Loucy (cell line): ENCODE measurements at regions not wholly inside any gene's neighbourhood (a gene's known extent, or its start where the extent isn't known, plus 50 kb on each side); places are given as distances from the start of the nearest gene placed in this dataset.
"Not testable (repeated sequence)": the region's sequence is repeated elsewhere in the genome, so short reads cannot be mapped to it uniquely, and the experiment has no call there.

ENCODE experiments used
- H2AFZ ChIP-seq: fragments of 200-600 bp; sonication (generic); 2 replicates; pipeline ENCODE4 v1.6.0; 2016; ENCODE audit warnings: antibody characterized with exemption, mild to moderate bottlenecking, low read length, moderate library complexity
- H3F3A ChIP-seq: fragments of 200-600 bp; 2 replicates; pipeline ENCODE4 v1.6.0; 2016; ENCODE audit warnings: antibody characterized with exemption, low read depth, mild to moderate bottlenecking
- H3K27me3 ChIP-seq: fragments of 200-600 bp; sonication (generic); 2 replicates; pipeline ENCODE4 v1.6.1; 2014; ENCODE audit warnings: low read length, mild to moderate bottlenecking; ENCODE audit not compliant: insufficient read depth, poor library complexity, severe bottlenecking
- H3K36me3 ChIP-seq: fragments of 200-600 bp; sonication (generic); 2 replicates; pipeline ENCODE4 v1.6.1; 2016; ENCODE audit warnings: low read length; ENCODE audit not compliant: insufficient read depth
- H3K4me1 ChIP-seq: fragments of 200-600 bp; sonication (generic); 2 replicates; pipeline ENCODE4 v1.5.1; 2014; ENCODE audit warnings: low read length, mild to moderate bottlenecking; ENCODE audit not compliant: insufficient read depth, poor library complexity, severe bottlenecking
- H3K4me2 ChIP-seq: fragments of 200-600 bp; sonication (generic); 2 replicates; pipeline ENCODE4 v1.6.0; 2014; ENCODE audit warnings: antibody characterized with exemption, low read length, low read depth, mild to moderate bottlenecking; ENCODE audit not compliant: poor library complexity, severe bottlenecking
- H3K4me3 ChIP-seq: fragments of 200-600 bp; sonication (generic); 2 replicates; pipeline ENCODE4 v1.5.1; 2014; ENCODE audit warnings: low read length, mild to moderate bottlenecking, mixed read lengths; ENCODE audit not compliant: poor library complexity, severe bottlenecking
- H3K79me2 ChIP-seq: fragments of 200-600 bp; sonication (generic); 2 replicates; pipeline ENCODE4 v1.6.1; 2014; ENCODE audit warnings: low read length; ENCODE audit not compliant: insufficient read depth
- H3K9ac ChIP-seq: fragments of 200-600 bp; sonication (generic); 2 replicates; pipeline ENCODE4 v1.6.0; 2014; ENCODE audit warnings: mild to moderate bottlenecking, low read depth, low read length, moderate library complexity; ENCODE audit not compliant: poor library complexity, severe bottlenecking
- H3K9me2 ChIP-seq: fragments of 200-600 bp; sonication (generic); replicated peaks from 2 replicates; pipeline ENCODE4 v1.6.1; 2016; ENCODE audit warnings: low read depth, low read length, mixed read lengths
- H3K9me3 ChIP-seq: fragments of 200-600 bp; sonication (generic); 2 replicates; pipeline ENCODE4 v1.6.1; 2014; ENCODE audit warnings: mild to moderate bottlenecking, antibody characterized with exemption, low read length, low read depth; ENCODE audit not compliant: insufficient read depth
- H4K20me1 ChIP-seq: fragments of 200-600 bp; sonication (generic); 2 replicates; pipeline ENCODE4 v1.6.0; 2014; ENCODE audit warnings: antibody characterized with exemption, low read length, mild to moderate bottlenecking; ENCODE audit not compliant: insufficient read depth, poor library complexity, severe bottlenecking
- CTCF ChIP-seq: fragments of 200-600 bp; sonication (generic); conservative IDR thresholded peaks from 2 replicates; pipeline ENCODE4 v1.5.1; 2014; ENCODE audit warnings: mild to moderate bottlenecking, antibody characterized with exemption, low read length
- EZH2phosphoT487 ChIP-seq: fragments of 200-600 bp; IDR thresholded peaks from 2 replicates; pipeline ENCODE4 v1.6.1; 2018; ENCODE audit warnings: antibody characterized with exemption, mild to moderate bottlenecking, moderate library complexity, borderline replicate concordance

- Histone ChIP-seq H3K79me2 (no peaks in the 10 kb centered on the region), H3K4me2 (no peak overlapping the region), H3K27me3 (no peaks in the 10 kb centered on the region), H3K9ac (no peak overlapping the region), H3K9me3 (no peaks in the 10 kb centered on the region), H4K20me1 (no peaks in the 10 kb centered on the region), H3K4me1 (no peaks in the 10 kb centered on the region), H3K36me3 (no peaks in the 10 kb centered on the region), H3K9me2 (no peaks in the 10 kb centered on the region), H3K4me3 (no peak overlapping the region), H3F3A (no peaks in the 10 kb centered on the region), H2AFZ (no peak overlapping the region)
- TF ChIP-seq CTCF (no peak), EZH2phosphoT487 (no peak)
Measured at GRCh38 chr6:159541296-159541695, 151.7 kb downstream of the SOD2 start.

GRCh38 chr6:159540883-159541282, 152.2 kb downstream of the SOD2 start:
- Histone ChIP-seq H3F3A (no peaks in the 10 kb centered on the region), H3K4me3 (no peak overlapping the region), H2AFZ (no peak overlapping the region), H3K27me3 (no peaks in the 10 kb centered on the region), H3K4me1 (no peaks in the 10 kb centered on the region), H3K36me3 (no peaks in the 10 kb centered on the region), H3K9me2 (no peaks in the 10 kb centered on the region), H3K9me3 (no peaks in the 10 kb centered on the region), H3K9ac (no peak overlapping the region), H3K4me2 (no peak overlapping the region), H4K20me1 (no peaks in the 10 kb centered on the region), H3K79me2 (no peaks in the 10 kb centered on the region)
- TF ChIP-seq CTCF (no peak), EZH2phosphoT487 (no peak)

DNA sequence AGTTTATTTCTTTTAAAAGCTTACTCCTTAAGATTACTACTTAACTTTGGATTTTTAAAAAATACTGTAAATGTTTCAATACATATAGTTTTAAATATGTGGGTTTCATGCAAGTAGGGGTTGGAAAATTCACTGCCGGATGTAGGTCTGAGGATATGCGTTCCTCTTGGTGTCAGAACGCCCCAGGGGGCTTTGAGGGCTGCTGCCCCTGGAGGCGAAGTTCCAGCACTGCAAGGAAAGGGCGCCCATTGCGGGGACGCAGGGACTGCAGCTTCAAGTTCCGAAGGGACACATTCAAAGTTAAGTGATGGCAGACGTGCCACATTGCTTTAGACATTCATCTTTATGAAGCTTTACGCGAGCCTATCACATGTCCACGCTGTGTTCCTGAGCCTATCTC, 152.9 kb downstream of the SOD2 start:
- Histone ChIP-seq H2AFZ (no peak overlapping the region), H3K9me3 (no peaks in the 10 kb centered on the region), H4K20me1 (no peaks in the 10 kb centered on the region), H3K4me3 (no peak overlapping the region), H3F3A (no peaks in the 10 kb centered on the region), H3K27me3 (no peaks in the 10 kb centered on the region), H3K9ac (no peak overlapping the region), H3K4me1 (no peaks in the 10 kb centered on the region), H3K4me2 (no peak overlapping the region), H3K79me2 (no peaks in the 10 kb centered on the region), H3K36me3 (no peaks in the 10 kb centered on the region), H3K9me2 (no peaks in the 10 kb centered on the region)
- TF ChIP-seq CTCF (peak; percentile 38), EZH2phosphoT487 (no peak)

- not testable (repeated sequence) for H2AFZ ChIP-seq, H3K9me3 ChIP-seq, H3K4me1 ChIP-seq, H3K27me3 ChIP-seq, H3K9ac ChIP-seq, H3K4me2 ChIP-seq, H3K4me3 ChIP-seq, H3K9me2 ChIP-seq, H4K20me1 ChIP-seq, H3K36me3 ChIP-seq, H3K79me2 ChIP-seq, H3F3A ChIP-seq
Measured at GRCh38 chr6:159538031-159538430, 155.0 kb downstream of the SOD2 start.
